ENCODE measurements at regions not wholly inside any gene's neighbourhood (a gene's known extent, or its start where the extent isn't known, plus 50 kb on each side); places are given as distances from the start of the nearest gene placed in this dataset.

- no peak overlapping the region for H3K4me3 ChIP-seq (ENCODE audit: low read depth in 1 of 2, low read length in 2 of 2)
- TF ChIP-seq EZH2 (IDR thresholded peaks at IDR 0.05; ENCODE audit: borderline replicate concordance, low read depth, low read length, severe bottlenecking) (no peak), CTCF (IDR thresholded peaks at IDR 0.05; ENCODE audit: borderline replicate concordance, extremely low read depth, low read length, poor library complexity, severe bottlenecking) (no peak)
- no peaks in the 10 kb centered on the region for H3K79me2 ChIP-seq (ENCODE audit: insufficient read depth, low read length)
- no peaks in the 10 kb centered on the region for H3K9me3 ChIP-seq (ENCODE audit: insufficient read depth, low read length, severe bottlenecking)
- no peaks in the 10 kb centered on the region for H3K36me3 ChIP-seq (ENCODE audit: insufficient read depth, low read length)
- peaks cover 8% of the 10 kb centered on the region for H3K27me3 ChIP-seq (ENCODE audit: insufficient read depth, low read length, poor library complexity)
- H2AFZ ChIP-seq (ENCODE audit: low read depth, low read length), result no peak overlapping the region
- no peak overlapping the region for H3K4me2 ChIP-seq (ENCODE audit: insufficient read depth, low read length)
- ATAC-seq (ENCODE audit: insufficient read depth, low read depth), result no peak
- no peaks in the 10 kb centered on the region for H4K20me1 ChIP-seq (ENCODE audit: insufficient read depth, low read length)
- no peak overlapping the region for H3K9ac ChIP-seq (ENCODE audit: low read depth, low read length)
- DNase-seq, result no peak
- no peaks in the 10 kb centered on the region for H3K4me1 ChIP-seq (ENCODE audit: insufficient read depth, low read length)
- no peak overlapping the region for H3K27ac ChIP-seq (ENCODE audit: low read length)
Observed at GRCh38 chr2:234846599-234847363, 105.0 kb upstream of the SH3BP4 start.

- peaks cover 8% of the 10 kb centered on the region for H3K27me3 ChIP-seq (ENCODE audit: insufficient read depth, low read length, poor library complexity)
- H3K36me3 ChIP-seq (ENCODE audit: insufficient read depth, low read length), result no peaks in the 10 kb centered on the region
- ATAC-seq (ENCODE audit: insufficient read depth, low read depth) (no peak), DNase-seq (no peak)
- no peaks in the 10 kb centered on the region for H3K4me1 ChIP-seq (ENCODE audit: insufficient read depth, low read length)
- H3K9ac ChIP-seq (ENCODE audit: low read depth, low read length), result no peak overlapping the region
- no peak overlapping the region for H3K4me2 ChIP-seq (ENCODE audit: insufficient read depth, low read length)
- no peak overlapping the region for H3K27ac ChIP-seq (ENCODE audit: low read length)
- H3K9me3 ChIP-seq (ENCODE audit: insufficient read depth, low read length, severe bottlenecking), result no peaks in the 10 kb centered on the region
- no peak overlapping the region for H3K4me3 ChIP-seq (ENCODE audit: low read depth in 1 of 2, low read length in 2 of 2)
- H2AFZ ChIP-seq (ENCODE audit: low read depth, low read length), result no peak overlapping the region
- TF ChIP-seq CTCF (IDR thresholded peaks at IDR 0.05; ENCODE audit: borderline replicate concordance, extremely low read depth, low read length, poor library complexity, severe bottlenecking), result no peak
- TF ChIP-seq EZH2 (IDR thresholded peaks at IDR 0.05; ENCODE audit: borderline replicate concordance, low read depth, low read length, severe bottlenecking), result no peak
- no peaks in the 10 kb centered on the region for H4K20me1 ChIP-seq (ENCODE audit: insufficient read depth, low read length)
- no peaks in the 10 kb centered on the region for H3K79me2 ChIP-seq (ENCODE audit: insufficient read depth, low read length)
Observed at GRCh38 chr2:234845602-234846590, 105.9 kb upstream of the SH3BP4 start.

- H3K27ac ChIP-seq (ENCODE audit: low read length), result no peak overlapping the region
- peaks cover 24% of the 10 kb centered on the region for H3K27me3 ChIP-seq (ENCODE audit: insufficient read depth, low read length, poor library complexity)
- no peak overlapping the region for H3K4me3 ChIP-seq (ENCODE audit: low read depth in 1 of 2, low read length in 2 of 2)
- H2AFZ ChIP-seq (ENCODE audit: low read depth, low read length), result no peak overlapping the region
- no peaks in the 10 kb centered on the region for H3K9me3 ChIP-seq (ENCODE audit: insufficient read depth, low read length, severe bottlenecking)
- no peaks in the 10 kb centered on the region for H3K79me2 ChIP-seq (ENCODE audit: insufficient read depth, low read length)
- no peak for ATAC-seq (ENCODE audit: insufficient read depth, low read depth)
- no peak overlapping the region for H3K4me2 ChIP-seq (ENCODE audit: insufficient read depth, low read length)
- H3K9ac ChIP-seq (ENCODE audit: low read depth, low read length), result no peak overlapping the region
- H3K4me1 ChIP-seq (ENCODE audit: insufficient read depth, low read length), result no peaks in the 10 kb centered on the region
- H3K36me3 ChIP-seq (ENCODE audit: insufficient read depth, low read length), result no peaks in the 10 kb centered on the region
- H4K20me1 ChIP-seq (ENCODE audit: insufficient read depth, low read length), result no peaks in the 10 kb centered on the region
- TF ChIP-seq CTCF (IDR thresholded peaks at IDR 0.05; ENCODE audit: borderline replicate concordance, extremely low read depth, low read length, poor library complexity, severe bottlenecking) (no peak), EZH2 (IDR thresholded peaks at IDR 0.05; ENCODE audit: borderline replicate concordance, low read depth, low read length, severe bottlenecking) (no peak)
- DNase-seq, result no peak
Observed at GRCh38 chr2:234843411-234843810, 108.4 kb upstream of the SH3BP4 start.

Measured in DND-41 (cell line).